NCI-H524 (cell line): ENCODE measurements at regions not wholly inside any gene's neighbourhood (a gene's known extent, or its start where the extent isn't known, plus 50 kb on each side); places are given as distances from the start of the nearest gene placed in this dataset.
A peak's percentile ranks its signal among the peaks of the same experiment; 100 is the strongest.

ENCODE experiments used
- DNase-seq, 2 experiments: peaks; one replicate each; lab custom pipeline; 2025; lab: John Stamatoyannopoulos, UW

DNA sequence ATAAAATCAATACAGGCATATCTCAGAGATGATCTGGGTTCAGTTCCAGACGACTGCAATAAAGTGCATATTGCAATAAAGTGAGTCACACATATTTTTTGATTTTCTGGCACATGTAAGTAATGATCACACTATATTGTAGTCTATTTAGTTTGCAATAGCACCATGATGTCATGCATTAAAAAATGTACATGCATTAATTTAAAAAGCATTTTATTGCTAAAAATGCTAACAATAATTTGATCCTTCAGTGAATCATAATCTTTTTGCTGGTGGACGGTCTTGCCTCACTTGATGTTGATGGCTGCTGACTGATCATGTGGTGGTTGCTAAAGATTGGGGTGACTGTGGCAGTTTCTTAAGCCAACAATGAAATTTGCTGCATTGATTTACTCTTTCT lies 511.1 kb downstream of the OTOL1 start:
- no peak for DNase-seq

GRCh38 chr3:162012633-162013032 lies 516.0 kb downstream of the OTOL1 start:
- no peak for DNase-seq

DNA sequence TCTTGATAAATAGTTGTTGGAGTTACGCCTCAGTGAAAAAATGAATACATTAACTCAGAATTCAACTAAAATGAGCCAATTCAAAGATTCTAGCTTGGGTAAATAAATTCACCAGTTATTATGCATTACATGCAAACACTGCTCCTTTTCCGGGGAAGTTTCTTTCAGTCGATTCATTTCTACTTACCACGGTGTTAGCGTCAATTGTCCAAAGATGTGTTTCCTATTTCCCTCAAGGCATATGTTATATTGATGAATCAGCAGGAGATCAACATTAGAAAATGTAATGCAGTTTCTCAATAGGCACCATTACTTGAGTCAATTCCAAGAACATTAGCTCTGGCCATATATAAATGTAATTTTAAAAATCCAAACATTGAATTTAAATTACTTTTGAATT lies 517.7 kb downstream of the OTOL1 start:
- DNase-seq, result no peak

- peak in 1 of 2 experiments; percentile 39 for DNase-seq
These were observed 519.2 kb downstream of the OTOL1 start for GRCh38 chr3:162015856-162016255.

DNA sequence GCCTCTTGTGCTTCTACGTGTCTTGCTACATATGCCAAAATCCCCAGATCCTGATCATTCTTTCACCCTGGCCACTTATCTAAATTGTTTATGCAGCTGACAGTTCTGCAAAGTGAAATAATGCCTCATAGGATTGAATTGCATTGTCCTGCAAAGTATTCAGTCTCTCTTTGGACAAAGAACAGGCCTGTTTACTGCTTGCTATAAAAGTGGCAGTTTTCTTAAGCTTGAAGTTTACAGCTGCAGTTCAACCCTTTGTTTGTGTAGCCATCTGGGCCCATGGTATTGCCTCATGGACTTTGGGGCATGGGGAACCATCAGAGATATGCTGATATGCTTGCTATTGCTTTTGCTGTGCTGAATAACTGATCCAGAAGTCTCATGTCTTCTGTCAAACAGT lies 523.2 kb downstream of the OTOL1 start:
- no peak for DNase-seq

DNA sequence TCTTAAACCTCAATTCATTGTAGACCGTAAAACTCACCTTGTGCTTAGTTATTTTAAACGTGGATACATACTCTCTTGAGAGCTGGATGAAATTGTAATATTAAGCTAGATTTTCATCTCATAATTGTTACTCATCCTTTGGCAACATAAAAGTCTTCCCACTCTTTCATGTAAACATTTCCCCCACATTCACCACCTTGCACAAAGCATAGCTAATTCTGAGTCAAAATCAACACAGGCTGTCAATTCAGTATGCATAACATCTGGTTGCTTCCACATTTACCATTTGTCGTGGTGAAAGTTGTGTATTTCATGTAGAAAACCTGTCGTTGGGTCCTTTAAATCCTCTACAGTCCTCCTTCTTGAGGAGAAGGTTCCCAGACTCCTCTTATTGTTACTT lies 524.6 kb downstream of the OTOL1 start:
- no peak for DNase-seq

GRCh38 chr3:162022911-162023310 lies 526.3 kb downstream of the OTOL1 start:
- DNase-seq, result no peak

- DNase-seq, result no peak
These were observed 533.1 kb downstream of the OTOL1 start for GRCh38 chr3:162029736-162030135.

- DNase-seq, result no peak
These were observed 537.8 kb downstream of the OTOL1 start for GRCh38 chr3:162034368-162034767.

- DNase-seq, result peak in 1 of 2 experiments; percentile 11
These were observed 545.0 kb downstream of the OTOL1 start for GRCh38 chr3:162041622-162042021.

GRCh38 chr3:162052636-162053035 lies 556.0 kb downstream of the OTOL1 start:
- no peak for DNase-seq

- no peak for DNase-seq
These were observed 576.1 kb downstream of the OTOL1 start for GRCh38 chr3:162072656-162073164.

DNA sequence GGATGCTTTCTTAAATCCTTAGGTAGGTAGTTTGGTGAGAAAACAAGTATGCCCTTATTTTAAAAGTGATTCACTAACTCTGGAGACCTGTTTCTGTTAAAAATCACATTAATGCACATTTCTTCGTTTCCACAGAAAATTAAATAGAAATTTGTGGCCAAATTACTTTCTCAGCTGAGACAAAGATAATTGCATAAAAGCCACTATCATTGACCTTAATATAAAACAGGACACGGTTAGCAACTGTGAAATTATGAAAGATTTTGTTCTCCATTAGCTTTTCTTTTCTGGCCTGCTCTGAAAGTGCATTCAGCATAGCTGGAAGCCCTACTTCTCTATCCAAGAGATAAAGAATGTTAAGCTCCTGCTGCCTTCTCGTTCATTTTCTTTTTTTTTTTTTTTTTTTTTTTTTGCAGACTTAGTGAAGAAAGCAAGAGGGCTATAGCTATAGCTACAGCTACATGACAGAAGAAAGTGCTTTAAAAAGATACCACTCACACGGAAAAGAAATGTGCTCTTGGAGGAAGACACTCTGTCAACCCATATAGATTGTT lies 576.9 kb downstream of the OTOL1 start:
- no peak for DNase-seq

GRCh38 chr3:162077108-162077507 lies 580.5 kb downstream of the OTOL1 start:
- DNase-seq, result no peak

GRCh38 chr3:162082516-162082915 lies 585.9 kb downstream of the OTOL1 start:
- DNase-seq, result no peak

- no peak for DNase-seq
These were observed 590.8 kb downstream of the OTOL1 start for GRCh38 chr3:162087361-162087760.

DNA sequence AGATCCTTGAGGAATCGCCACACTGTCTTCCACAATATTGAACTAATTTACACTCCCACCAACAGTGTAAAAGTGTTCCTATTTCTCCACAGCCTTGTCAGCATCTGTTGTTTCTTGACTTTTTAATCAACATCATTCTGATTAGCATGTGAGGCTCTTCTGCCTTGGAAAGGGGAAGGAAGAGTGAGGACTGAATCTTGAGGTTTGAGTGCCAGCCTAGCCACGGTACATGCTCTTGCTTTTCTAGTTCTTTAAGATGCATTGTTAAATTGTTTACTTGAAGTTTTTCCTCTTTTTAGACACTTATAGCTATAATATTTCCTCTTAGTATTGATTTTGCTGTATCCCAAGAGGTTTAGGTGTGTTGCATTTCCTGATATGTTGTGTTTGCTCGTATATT lies 596.1 kb downstream of the OTOL1 start:
- DNase-seq, result no peak

DNA sequence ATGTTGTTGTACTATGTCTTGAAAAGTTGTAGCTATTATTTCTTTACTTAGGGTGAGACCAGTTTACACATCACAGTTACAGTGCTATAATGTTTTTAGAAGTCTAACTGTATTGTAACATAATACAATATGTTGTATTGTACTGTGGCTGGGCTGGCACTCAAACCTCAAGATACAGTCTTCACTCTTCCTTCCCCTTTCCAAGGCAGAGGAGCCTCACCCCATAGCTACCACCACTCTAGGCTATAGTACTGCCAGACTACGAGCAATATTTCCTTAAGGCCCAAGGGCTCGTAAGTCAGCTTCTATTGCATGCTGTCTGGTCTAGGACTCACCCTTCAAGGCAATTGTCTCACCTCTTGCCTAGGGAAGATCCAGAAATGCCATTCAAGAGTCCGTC lies 597.7 kb downstream of the OTOL1 start:
- DNase-seq, result no peak

DNA sequence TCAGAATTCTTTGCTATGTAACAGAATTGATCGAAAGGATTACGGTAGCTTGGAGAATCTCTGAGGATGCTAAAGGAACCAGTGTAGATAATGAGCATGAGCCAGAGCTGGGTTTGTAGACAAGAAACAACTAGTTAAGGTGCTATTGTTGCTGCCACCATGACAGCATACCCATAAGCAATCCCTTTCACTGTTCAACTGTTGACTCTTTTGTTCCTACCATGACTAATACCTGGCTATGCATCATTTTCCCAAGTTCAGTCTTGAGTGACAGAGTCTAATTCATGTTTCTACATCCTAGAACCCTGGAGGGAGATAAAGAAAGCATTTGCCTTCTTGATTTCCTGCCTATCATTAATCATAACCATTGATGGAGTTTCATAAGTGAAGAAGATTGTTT lies 600.3 kb downstream of the OTOL1 start:
- DNase-seq, result no peak

- no peak for DNase-seq
These were observed 607.2 kb downstream of the OTOL1 start for GRCh38 chr3:162103808-162104207.

DNA sequence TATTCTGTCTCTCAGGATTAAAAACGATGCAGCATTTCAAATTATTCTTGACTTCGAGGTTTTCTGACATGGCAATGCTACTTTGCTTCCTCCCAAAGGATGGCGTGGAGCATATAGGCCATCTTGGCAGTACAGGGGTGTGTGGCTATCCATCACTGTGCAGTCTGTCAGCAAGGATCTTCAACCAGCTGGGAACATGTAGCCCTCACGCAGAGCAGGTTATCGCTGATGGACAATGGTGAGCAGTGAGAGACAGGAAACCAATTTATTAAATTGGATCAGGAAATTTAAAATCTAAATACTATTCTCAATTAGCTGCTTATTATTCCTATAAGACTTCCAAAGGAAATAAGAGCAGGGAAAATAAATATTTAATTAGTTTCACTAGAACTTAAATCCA lies 615.3 kb downstream of the OTOL1 start:
- DNase-seq, result no peak

GRCh38 chr3:162112719-162113118 lies 616.1 kb downstream of the OTOL1 start:
- DNase-seq, result no peak

- DNase-seq, result no peak
These were observed 621.4 kb downstream of the OTOL1 start for GRCh38 chr3:162117961-162118360.

DNA sequence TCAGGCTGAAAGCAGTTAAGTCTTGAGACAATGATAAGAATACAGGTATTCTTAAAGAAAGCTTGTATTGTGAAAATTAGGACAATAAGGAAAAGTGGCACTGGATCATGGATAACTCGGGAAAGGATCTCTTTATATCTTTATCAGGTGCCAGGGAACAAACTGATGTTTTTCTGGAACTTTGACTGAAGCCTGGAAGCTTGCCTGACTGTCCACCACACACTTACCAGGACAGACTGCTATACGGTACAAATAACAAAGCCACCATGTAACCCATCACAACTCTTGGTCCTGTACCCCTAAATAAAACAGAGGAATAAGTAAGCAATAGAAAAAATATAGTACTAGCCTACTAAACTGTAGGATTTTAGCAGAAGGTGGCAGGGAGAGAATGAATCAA lies 623.0 kb downstream of the OTOL1 start:
- DNase-seq, result no peak

DNA sequence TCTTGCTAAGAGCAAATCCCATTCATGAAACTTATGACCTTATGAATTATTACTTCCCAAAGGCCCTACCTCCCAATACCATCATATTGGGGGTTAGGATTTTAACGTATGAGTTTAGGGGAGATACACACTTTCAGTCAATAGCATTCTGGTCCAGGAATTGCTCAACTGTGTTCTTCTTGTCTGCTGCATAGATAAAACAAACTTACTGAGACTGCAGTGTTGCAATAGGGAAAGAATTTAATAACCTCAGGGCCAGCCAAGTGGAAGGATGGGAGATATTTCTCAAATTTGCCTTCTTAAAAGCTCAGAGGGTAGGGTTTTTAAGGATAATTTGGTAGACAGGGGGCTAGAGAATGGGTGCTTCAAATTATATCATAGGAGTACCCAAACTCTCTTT lies 625.8 kb downstream of the OTOL1 start:
- no peak for DNase-seq
